Globus pallidus (tissue), 1 donor: ENCODE measurements at regions not wholly inside any gene's neighbourhood (a gene's known extent, or its start where the extent isn't known, plus 50 kb on each side); places are given as distances from the start of the nearest gene placed in this dataset.

Experiments used
- DNase-seq: peaks from one replicate; pipeline ENCODE4 v3.0.0-alpha.2; 2015; ENCODE audit warnings: low spot score

GRCh38 chr5:126366199-126366560, 57.0 kb upstream of the GRAMD2B start:
- no peak for DNase-seq

- no peak for DNase-seq
Observed at GRCh38 chr5:126368239-126368812, 54.9 kb upstream of the GRAMD2B start.

GRCh38 chr5:126369083-126369482, 54.1 kb upstream of the GRAMD2B start:
- DNase-seq = no peak

- no peak for DNase-seq
Observed at GRCh38 chr5:126369995-126370731, 53.0 kb upstream of the GRAMD2B start.

GRCh38 chr5:126370796-126371718, 52.2 kb upstream of the GRAMD2B start:
- DNase-seq = no peak

- no peak for DNase-seq
Observed at GRCh38 chr5:126373375-126374108, 49.7 kb upstream of the GRAMD2B start.
